Endothelial cell of umbilical vein (primary cell): ENCODE measurements at regions not wholly inside any gene's neighbourhood (a gene's known extent, or its start where the extent isn't known, plus 50 kb on each side); places are given as distances from the start of the nearest gene placed in this dataset.

Experiments
- GATA2 ChIP-seq: IDR thresholded peaks from 2 replicates; pipeline ENCODE4 v1.7.0; 2011; ENCODE audit warnings: low read depth, mild to moderate bottlenecking, moderate library complexity, mixed read lengths, low read length; ENCODE audit not compliant: insufficient read length, insufficient read depth
- POLR2AphosphoS5 ChIP-seq: IDR thresholded peaks from 2 replicates; pipeline ENCODE4 v1.6.1; 2012; ENCODE audit warnings: low read depth, mild to moderate bottlenecking, control low read depth, low read length, moderate library complexity; ENCODE audit not compliant: insufficient read depth
- TF ChIP-seq, protein P1 (sequence below), 2 donors: IDR thresholded peaks; 1 replicate in 1 of 2; 2 replicates in 1 of 2; pipeline ENCODE4 v1.5.1; 2011; ENCODE audit warnings: low read length in 2 of 2, mild to moderate bottlenecking in 2 of 2, moderate library complexity in 2 of 2, control low read depth in 1 of 2, inconsistent platforms in 1 of 2, low read depth in 1 of 2; ENCODE audit not compliant: insufficient read depth in 1 of 2; ENCODE audit errors: extremely low read depth in 1 of 2

DNA sequence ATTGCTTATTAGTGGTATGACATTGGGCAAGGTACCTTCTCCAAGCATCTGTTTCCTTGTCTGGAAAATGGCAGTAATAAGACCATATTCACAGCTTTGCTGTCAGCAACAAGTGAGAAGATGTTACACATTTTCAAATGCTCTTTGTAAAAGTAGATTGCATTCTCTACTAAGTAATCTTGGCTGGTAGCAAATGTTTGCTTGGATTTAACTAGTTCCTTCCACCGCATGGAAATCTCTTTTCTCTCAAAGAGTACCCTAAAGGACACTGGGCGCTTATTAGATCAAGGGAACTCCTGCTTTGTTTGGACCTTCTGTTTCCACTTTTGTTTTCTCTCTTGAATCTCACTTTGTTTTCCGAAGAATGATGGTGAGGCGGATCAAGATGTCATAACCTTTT lies 185.2 kb upstream of the BMPER start:
- TF ChIP-seq GATA2, result no peak
- TF ChIP-seq POLR2AphosphoS5, result no peak
- TF ChIP-seq, protein P1, sequence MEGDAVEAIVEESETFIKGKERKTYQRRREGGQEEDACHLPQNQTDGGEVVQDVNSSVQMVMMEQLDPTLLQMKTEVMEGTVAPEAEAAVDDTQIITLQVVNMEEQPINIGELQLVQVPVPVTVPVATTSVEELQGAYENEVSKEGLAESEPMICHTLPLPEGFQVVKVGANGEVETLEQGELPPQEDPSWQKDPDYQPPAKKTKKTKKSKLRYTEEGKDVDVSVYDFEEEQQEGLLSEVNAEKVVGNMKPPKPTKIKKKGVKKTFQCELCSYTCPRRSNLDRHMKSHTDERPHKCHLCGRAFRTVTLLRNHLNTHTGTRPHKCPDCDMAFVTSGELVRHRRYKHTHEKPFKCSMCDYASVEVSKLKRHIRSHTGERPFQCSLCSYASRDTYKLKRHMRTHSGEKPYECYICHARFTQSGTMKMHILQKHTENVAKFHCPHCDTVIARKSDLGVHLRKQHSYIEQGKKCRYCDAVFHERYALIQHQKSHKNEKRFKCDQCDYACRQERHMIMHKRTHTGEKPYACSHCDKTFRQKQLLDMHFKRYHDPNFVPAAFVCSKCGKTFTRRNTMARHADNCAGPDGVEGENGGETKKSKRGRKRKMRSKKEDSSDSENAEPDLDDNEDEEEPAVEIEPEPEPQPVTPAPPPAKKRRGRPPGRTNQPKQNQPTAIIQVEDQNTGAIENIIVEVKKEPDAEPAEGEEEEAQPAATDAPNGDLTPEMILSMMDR (IDR thresholded peaks at IDR 0.05; ENCODE audit: extremely low read depth in 1 of 2, insufficient read depth in 1 of 2, low read depth in 1 of 2, low read length in 2 of 2), result no peak
